SHP77 treated with DMSO at 0.1 percent for 48 hours (cell line): ENCODE measurements at regions not wholly inside any gene's neighbourhood (a gene's known extent, or its start where the extent isn't known, plus 50 kb on each side); places are given as distances from the start of the nearest gene placed in this dataset.
A peak's percentile ranks its signal among the peaks of the same experiment; 100 is the strongest.

Experiments used
- DNase-seq: peaks from one replicate; lab custom pipeline; 2025; lab: John Stamatoyannopoulos, UW

DNA sequence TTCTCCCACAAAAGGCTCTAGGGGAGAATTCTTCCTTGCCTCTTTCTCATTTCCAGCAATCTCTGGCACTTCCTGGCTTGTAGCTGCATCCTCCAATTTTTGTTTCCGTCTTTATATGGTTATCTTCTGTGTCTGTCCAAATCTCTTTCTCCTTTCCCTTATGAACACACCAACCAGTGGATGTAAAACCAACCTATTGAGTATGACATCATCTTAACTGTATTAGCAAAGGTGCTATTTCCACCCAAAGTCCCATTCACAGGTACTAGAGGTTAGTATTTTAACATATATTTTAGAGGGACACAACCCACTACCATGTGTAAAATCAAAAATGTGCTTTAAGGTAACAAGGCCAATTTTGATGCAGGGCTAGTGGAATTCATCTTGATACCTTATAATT, 129.0 kb downstream of the RAP2A start:
- DNase-seq, result no peak

DNA sequence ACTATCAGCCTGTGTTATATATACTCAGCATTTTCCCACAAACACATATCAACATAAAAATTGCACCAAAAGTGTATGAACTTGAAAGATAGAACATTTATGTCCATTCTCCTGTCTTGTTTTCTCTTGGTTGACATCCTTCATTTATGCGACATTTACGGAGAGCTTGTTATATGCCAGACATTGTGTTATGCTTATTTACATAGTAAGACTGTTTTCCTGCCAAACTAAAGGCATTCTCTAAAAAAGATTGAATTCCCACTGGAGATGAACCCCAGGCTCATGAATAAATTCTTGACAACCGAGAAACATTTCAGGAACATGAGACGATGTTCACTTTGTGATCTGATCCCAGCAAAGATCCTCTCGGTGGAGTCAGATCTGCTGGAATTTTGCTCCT, 131.0 kb downstream of the RAP2A start:
- DNase-seq, result no peak

DNA sequence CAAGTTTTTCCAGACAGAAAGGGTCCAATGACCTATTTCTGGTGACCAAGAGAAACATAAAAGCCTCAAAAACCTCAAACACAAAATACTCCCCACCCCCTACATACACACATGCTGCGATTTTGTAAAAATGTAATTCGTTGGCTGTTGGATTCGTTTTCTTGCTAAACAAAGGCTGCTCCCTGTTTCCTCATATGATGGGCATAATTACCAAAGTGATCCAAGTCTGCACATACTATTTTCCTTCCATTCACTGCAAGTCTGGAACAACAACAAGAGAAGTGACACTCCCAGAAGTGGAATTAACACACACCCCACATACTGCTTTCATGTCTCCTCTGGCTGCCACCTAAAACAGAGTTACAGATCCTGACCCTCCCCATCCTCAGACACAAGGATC, 131.9 kb downstream of the RAP2A start:
- DNase-seq, result no peak

DNA sequence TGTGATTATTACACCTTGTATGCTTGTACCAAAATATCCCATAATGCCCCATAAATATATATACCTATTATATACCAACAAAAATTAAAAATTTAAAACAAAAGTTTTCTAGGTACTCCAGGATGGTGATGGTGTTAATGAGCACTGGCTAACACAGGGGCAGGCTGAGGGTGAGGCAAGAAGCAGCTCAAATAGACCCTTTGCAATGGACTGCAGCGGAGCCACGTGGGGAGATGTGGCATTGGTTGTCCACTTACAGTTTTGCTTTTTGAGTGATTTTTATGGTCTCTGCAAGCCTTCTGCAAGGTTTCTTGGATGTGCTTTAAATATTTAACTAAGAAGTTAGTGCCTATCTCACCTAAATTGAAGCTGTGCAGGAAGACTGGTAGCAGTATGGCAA, 132.9 kb downstream of the RAP2A start:
- DNase-seq, result no peak

DNA sequence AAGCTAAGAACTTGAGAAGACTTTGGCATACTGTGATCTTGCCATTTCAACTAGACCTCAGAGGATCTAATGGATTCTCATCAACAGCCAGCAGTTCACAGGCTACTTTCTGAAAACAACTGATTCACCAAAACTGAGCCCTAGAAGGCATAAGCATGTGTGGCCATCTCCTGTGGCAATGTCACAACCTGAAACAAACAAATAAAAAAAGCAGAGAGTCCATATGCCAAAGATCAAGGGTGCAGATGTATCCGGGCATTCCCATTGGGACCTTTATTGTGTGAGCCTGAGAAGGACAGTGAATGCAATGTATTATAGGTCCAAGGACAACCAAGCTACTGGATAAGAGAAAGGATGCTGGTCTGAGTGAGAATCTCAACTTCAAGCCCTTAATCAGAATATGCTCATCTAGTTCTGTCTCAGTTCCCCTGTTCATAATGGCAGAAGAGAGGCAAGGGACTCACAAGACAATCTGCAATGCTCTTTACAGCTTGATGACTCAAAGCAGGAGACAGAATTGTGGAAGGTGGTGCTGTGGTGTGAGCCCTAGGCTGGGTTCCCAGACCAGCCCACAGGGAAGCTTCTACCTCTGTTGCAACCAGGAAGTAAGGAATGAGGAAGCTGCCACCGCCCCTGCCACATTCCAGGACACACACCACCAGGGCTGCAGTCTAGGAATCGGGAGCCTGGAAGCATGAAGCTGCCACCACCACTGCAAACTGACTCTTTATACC, 133.7 kb downstream of the RAP2A start:
- no peak for DNase-seq

DNA sequence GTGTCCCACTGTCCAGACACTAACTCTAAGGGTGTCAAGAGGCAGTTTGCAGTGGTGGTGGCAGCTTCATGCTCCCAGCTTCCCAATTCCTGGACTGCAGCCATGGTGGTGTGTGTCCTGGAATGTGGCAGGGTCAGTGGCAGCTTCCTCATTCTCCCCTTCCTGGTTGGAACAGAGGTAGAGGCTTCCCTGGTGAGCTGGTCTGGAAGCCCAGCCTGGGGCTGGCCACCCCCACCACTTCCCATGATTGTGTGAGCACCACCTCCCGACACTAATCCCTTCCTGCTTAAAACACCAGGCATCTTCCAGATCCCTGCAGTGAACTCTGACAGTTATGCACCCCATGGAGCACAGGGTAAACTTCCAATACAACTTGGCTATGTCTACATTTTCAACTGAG, 134.9 kb downstream of the RAP2A start:
- DNase-seq, result no peak

DNA sequence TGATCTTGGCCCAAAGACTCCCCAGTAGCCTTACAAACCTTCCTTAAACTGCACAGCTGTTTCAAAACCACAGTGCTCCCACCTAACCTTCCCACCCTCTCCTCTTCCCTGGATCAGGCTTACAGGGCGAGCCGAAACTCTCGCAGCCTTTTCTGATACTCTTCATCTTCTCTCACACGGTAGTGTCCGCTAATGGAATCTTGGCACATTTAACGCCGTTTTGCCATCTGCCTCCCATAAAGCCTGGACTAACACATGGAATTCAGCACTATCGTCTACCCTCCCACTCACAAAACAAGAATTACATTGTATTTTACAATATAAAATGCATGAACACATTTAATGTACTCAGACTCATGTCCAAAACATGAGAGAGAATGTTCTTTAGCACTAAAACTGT, 135.9 kb downstream of the RAP2A start:
- DNase-seq, result no peak

DNA sequence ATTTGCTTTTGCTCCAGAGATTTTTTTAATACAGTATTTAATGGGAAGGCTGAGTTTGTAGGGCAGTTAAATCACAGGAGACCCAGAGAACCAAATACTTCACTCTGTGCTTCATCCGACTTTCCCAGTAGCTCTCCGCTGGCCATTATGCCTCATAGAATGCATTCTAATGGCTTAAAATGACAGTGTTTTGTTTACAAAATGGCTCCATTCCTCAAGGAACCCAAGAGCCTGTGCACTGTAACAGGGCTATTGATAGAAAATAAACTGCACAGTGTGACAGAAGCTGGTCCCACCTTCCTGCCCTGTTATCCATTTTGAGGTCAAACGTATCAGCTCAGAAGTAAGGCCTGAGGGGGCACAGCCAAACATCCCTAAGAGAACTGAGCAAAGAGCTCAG, 136.5 kb downstream of the RAP2A start:
- no peak for DNase-seq

DNA sequence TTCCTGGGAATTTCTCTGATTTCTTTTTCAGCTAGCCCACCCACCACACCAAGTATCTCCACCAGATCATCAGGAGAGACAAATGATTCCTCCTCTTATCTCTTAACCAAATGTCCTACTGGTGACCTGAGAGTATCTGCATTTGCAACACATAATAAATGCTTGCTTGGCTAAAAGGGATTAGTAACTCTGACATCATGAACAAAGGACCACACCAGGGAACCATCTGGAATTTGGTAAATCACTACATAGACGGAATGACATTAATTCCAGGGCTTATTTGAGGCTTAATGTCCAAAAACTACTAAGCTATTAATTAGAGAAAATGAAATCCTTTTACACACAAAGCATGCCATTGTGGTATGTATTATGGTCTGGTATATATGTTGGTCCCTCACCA, 139.0 kb downstream of the RAP2A start:
- DNase-seq, result no peak

DNA sequence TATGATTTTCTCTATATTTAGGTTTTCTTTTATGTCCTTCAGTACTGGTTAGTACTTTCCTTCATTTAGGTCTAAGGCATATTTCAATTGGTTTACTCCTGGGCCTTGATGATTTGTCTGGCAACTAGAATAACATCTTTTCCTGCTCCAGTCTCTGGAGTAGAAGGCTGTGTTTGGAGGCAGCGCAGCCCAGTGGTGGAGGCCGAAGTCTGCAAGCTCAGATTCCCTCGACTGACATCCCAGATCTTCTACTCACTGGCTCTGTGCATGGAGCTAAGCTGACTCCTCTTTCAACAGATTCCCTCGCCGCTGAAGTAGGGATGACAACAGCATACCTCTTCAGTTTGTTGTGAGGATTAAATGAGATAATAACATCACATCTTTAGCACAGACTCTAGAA, 141.0 kb downstream of the RAP2A start:
- peak; percentile 75 for DNase-seq

DNA sequence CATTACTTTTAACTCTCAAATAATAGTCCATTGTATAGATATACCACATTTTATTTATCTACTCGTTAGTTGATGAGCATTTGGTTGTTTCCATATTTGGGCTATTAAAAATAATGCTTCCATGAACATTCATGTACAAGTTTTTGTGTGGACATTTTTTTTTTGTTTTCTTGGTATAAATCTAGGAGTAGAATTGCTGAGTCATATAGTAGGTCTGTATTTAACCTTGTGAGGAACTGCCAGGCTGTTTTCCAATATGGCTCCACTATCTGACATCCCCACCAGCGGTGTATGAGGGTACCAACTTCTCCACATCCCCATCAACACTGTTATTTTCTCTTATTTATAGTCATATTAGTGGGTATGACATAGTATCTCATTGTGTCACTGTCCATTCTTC, 143.1 kb downstream of the RAP2A start:
- no peak for DNase-seq

DNA sequence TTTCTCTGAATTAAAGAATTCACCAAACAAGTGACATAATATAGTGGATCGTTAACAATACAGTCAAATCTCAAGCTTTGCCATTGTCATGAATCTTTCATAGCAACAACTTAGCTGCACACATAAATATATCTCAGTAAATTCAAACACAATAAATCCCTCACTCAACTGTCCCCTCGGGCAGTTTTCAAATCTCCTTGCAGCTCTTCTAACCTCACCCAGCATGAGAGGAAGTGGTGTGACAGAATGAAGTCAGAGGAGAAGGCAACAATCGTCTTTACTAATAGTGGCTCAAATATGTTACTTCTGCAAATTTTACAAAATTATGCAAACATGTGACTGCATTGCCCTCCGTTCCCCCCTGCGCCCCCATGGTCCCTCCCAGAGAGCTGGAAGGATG, 148.2 kb downstream of the RAP2A start:
- no peak for DNase-seq

DNA sequence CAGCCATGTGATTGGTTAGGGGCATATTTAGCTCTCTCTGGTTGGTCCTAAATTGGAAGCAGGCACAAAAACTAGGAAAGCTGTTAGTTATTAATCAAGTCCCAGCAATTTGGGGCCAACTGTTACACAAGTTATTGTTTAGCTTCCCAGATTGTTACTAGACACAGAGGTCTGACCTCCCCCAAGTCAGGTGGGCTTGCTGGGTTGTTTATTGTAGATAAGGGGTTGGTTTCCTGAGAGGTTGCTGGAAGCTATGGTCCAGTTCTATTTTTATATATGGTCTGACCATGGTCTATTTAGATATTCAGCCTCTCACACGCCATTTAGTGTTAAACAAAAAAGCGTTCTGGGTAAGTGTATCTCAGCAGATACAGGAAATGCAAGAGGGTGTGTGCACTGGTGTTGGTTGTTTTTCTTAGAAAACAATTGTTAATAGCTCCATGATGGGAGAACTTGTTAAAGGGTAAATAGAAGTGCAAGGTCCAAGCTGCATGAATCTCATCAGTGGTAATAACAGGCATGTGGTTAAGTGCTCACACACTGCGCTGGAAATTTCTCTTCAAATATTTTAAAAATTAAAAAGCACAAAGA, 150.0 kb downstream of the RAP2A start:
- DNase-seq, result no peak

DNA sequence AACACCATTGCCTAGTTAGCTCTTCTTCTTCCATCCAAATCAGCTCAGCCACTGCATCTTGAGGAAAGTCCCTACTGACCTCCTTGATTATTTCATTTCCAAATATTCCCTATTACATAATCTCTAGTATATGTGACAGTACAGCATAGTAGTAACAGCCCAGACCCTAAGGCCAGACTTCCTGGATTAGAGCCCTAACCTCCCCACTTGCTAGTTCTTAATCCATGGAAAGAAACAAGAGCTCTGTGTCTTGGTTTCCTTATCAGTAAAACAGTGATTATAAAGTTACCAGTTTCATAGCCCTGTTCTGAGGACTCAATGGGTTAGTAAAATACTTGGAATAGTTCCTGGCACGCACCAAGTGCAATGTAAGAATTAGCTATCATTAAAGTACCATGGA, 153.0 kb downstream of the RAP2A start:
- DNase-seq, result no peak

DNA sequence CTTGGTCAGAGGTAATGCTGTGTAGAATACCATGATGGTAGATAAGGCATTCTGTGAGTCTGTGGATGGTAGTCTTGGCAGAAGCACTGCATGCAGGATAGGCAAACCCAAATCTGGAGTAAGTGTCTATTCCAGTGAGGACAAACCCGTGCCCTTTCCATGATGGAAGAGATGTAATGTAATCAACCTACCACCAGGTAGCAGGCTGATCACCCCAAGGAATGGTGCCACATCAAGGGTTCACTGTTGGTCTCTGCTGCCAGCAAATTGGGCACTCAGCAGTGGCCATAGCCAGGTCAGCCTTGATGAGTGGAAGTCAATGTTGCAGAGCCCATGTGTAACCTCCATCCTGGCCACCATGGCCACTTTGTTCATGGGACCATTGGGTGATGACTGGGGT, 155.0 kb downstream of the RAP2A start:
- DNase-seq, result no peak

DNA sequence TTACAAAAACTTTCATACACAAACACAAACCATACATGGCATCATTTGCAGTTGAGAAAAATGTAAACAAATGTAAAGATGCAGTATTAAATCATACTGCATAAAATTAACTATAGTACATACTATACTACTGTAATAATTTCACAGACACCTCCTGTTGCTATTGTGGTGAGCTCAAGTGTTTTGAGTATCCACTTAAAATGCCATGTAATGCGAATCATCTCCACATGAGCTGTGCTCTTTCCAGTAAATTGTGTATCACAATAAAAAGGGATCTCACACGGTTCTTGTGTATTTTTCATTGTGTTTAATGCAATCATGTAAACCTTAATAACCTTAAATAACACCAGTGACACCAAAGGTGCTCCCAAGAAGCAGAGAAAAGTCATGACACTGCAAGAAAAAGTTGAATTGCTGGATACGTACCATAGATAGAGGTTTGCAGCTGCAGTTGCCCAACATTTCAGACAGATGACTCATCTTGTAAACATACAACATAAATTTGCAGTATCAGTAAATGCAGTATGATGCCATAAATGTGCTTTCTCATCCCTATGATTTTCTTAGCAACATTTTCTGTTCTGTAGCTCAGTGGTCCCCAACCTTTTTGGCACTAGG, 166.6 kb downstream of the RAP2A start:
- DNase-seq, result no peak

DNA sequence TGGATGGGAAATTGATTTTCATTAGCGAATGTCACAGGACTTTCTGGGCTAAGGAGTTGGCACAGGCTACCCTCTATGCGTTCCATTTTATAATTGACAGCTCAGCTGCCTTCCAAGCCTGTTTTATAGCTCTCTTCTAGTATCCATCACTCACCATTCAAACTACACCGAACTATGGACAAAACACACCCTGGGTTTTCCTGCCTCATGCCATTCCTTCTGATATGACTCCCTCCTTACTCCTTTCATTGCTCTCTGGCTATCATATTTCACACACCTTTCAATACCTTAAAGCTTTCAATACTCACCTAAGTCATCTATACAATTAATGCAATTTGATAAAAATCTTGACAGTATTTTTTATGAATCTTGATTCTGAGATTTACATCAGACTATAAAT, 181.3 kb downstream of the RAP2A start:
- DNase-seq, result no peak

DNA sequence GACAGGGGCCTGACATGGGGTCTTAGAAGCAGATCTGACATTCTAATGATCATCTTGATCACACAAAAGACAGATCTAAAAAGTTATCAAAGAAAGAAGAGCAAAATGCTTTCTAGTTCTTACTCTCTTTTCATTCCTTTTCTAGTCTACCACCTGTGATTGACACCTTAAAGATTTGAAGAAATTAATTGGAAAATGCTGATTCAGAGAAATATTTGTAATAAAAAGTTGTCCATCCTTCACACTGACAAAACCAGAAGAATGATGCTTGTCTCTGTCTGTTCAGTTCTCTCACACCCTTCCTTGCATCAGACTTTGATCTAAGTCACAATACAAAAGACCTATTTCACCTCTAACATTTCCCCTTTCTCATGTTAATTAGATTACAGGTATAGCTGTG, 182.4 kb downstream of the RAP2A start:
- DNase-seq, result no peak

DNA sequence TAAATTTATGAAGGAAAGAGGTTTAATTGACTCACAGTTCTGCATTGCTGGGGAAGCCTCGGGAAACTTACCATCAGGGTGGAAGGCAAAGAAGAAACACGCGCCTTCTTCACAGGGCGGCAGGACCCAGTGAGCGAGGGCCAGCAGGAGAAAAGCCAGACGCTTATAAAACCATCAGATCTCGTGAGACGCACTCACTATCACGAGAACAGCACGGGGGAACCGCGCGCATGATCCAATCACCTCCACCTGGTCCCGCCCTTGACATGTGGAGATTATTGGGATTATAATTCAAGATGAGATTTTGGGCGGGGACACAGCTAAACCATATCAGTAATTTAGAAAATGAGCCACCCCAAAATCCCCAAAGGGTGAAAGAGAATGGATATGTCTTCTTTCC, 187.1 kb downstream of the RAP2A start:
- no peak for DNase-seq

DNA sequence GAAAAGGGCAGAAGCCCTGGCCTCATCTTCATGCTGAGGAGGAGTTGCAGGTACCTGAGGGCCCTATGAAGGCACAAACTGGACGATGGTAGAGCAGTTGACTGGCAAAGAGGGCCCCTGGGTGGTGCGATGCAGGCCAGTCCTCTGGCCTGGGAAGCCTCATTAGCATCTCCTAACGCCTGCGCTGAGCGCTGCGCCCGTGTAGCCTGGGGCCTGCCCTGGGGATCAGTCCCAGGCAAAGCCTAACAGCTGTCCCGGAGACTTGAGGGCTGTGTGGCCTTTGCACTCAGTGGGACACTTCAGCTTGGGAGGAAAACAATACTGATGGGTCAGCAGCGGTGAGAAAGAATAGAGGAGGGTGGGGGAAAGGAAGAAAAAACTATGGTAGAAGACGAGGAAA, 187.7 kb downstream of the RAP2A start:
- DNase-seq, result no peak

DNA sequence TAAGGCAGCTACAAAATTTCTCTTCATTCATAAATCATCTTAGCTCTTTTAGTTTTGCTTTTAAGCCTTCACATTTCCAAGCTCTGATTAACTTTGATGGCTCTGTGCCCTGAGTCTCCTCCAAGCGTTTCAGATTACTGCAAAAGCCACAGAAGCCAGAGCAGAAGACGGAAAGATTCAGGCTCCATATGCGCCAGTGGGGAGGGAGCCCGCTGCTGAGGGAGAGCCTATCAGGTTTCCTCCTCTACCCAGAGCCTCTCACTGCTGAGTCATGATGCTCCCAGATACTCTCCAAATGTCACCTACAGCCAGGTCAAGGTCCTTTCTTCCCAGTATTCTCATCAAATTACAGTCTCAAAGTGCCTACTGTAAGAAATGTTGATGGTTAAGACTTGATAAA, 193.6 kb downstream of the RAP2A start:
- peak; percentile 94 for DNase-seq

DNA sequence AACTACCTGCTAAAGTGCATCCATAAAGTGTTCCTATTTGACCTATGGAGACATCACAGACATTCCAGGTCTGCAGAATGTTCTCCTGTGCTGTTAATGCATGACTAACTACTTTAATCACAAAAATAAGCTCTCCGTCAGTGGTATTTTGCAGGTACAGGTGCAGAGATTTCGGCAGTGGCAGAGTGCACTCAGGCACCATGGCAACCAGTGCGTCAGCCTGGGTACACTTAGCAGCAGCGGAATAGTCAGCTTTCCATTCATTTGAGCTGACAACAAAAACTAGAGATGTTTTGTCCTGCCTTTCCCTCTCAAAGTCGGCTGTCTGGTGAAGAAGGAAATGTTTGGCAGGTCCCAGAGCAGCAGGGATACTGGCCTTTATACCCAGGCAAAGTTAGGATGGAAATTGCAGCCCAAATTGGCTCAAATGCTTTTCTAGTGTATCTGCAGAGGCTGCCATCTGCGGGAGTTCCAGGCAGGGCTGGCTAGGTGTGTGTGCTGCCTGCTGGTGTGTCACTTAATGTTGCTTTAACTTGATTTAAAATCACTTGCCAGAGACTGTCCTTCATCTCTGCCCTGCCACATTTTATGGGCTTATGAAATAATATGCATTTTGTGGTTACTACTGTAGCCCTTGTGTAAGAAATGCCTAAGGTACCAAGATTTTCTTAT, 195.8 kb downstream of the RAP2A start:
- DNase-seq, result peak; percentile 87

DNA sequence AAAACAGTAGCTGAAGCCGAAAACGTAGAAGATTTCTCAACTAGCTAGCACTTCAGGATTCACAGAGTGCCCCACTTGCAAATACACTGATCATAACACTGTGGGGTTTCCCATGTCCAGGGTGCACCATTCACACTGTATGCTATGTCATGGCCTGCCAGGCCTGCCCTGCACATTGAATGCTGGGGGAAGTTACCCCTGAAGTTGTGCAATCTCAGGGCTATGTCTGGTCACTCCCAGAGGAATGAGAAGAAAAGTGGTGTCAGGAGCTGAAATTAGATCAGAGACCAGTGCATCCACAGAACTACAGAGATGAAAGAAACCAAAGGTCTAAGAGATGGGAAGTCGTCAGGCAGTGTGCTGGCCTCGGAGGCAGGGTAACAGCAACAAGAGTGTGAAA, 196.8 kb downstream of the RAP2A start:
- no peak for DNase-seq
